ENCODE measurements at regions not wholly inside any gene's neighbourhood (a gene's known extent, or its start where the extent isn't known, plus 50 kb on each side); places are given as distances from the start of the nearest gene placed in this dataset.
A peak's percentile ranks its signal among the peaks of the same experiment; 100 is the strongest.
"Not testable (repeated sequence)": the region's sequence is repeated elsewhere in the genome, so short reads cannot be mapped to it uniquely, and the experiment has no call there.

GRCh38 chr5:87785554-87786335 is 373.0 kb upstream of the CCNH start:
- no peak for DNase-seq (ENCODE audit: low read depth, low spot score)

GRCh38 chr5:87784879-87785495 is 372.3 kb upstream of the CCNH start:
- DNase-seq (ENCODE audit: low read depth, low spot score): no peak

DNA sequence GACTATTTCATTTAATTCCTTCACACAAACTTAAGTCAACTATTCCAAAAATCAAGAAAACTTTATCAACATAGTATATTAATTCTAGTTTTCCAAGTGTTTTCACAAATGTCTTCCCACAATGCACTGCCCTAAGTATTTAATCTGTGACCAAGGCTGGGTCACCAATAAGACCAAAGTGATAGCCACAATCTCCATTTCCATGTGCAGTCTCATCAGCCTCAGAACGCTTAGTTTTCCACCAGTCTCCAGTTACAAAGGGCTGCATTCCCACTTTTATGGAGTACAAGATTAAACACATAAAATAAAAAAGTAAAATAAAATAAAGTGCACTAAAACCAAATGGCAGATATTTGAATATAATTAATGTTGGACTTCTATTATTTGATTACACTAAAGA is 371.6 kb upstream of the CCNH start:
- no peak for DNase-seq (ENCODE audit: low read depth, low spot score)

- no peak for DNase-seq (ENCODE audit: low read depth, low spot score)
Observed at GRCh38 chr5:87782916-87783315, 370.2 kb upstream of the CCNH start.

- DNase-seq (ENCODE audit: low read depth, low spot score): no peak
Observed at GRCh38 chr5:87781976-87782375, 369.2 kb upstream of the CCNH start.

DNA sequence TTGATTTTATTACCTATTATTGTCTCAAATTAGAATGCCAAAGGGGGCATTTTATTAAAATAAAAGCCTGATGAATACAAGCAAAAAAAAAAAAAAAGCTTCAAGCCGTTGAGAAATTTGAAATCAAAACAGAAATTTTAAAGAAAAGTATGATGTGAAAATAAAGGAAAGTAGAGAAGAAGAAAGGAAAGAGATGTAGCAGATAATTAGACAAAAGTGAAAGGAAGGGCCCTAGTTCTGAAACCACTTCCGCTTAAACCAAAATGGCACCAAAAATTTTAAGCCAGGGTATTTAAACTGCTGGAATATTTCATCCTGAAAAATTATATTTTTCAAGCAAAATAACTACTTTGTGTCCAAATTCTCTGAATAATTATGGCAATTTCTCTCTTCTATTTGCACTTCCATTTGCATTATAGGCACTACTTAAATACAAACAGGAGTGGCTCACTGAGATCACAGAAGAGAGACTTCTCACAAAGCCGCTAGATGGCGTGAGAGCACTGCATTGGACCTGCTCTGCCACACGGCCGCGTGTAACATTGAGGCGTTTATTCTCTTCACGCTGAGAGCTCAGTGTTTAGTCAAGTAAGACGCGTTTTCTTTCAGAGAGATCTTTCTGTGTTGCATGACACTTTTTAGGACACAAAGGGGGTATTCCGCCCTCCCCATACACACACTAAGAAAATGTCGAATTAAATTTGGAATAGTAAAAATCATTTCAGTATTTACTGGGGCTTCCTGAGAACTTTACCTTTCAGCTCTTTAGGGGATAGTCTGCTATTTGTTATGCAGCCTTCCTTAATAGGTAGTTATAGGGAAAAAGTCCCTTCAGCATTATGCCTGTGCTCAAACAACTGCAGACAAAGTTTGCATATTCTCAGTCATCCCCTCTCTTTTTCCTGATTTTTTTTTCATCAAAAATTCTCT is 368.4 kb upstream of the CCNH start:
- DNase-seq (ENCODE audit: low read depth, low spot score): peak; percentile 78

- DNase-seq (ENCODE audit: low read depth, low spot score): no peak
Observed at GRCh38 chr5:87778876-87779275, 366.1 kb upstream of the CCNH start.

DNA sequence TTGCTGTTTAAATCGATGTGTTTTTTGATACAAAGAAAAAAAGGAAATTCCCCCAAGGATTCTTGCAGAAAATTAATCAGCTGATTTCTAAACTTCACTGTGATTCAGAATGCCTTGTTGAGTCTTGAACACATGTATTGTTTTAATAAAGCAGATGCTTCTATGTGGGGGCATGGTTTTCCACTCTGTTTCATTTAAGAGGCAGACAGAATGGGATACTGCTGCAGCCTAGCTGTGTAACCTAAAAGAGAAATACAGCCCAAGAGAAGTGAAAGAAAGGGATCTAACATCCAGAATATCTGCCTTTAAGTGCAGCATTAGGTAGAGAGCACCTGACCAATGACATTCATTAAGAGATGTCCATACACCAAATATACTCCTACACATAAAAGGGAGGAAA is 365.1 kb upstream of the CCNH start:
- DNase-seq (ENCODE audit: low read depth, low spot score): no peak

GRCh38 chr5:87776785-87777184 is 364.1 kb upstream of the CCNH start:
- no peak for DNase-seq (ENCODE audit: low read depth, low spot score)

DNA sequence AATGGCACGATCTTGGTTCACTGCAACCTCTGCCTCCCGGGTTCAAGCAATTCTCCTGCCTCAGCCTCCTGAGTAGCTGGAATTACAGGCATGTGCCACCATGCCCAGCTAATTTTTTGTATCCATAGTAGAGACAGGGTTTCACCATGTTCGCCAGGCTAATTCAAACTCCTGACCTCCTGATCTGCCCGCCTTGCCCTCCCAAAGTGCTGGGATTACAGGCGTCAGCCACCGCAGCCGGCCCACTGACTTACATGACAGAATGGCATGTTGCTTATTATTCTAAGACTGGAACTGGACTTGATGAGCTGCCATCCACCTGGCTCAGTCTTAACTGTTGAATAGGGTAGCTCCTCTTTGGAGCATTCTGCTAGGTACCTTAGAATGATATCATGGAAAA is 363.6 kb upstream of the CCNH start:
- DNase-seq (ENCODE audit: low read depth, low spot score): not testable (repeated sequence)

DNA sequence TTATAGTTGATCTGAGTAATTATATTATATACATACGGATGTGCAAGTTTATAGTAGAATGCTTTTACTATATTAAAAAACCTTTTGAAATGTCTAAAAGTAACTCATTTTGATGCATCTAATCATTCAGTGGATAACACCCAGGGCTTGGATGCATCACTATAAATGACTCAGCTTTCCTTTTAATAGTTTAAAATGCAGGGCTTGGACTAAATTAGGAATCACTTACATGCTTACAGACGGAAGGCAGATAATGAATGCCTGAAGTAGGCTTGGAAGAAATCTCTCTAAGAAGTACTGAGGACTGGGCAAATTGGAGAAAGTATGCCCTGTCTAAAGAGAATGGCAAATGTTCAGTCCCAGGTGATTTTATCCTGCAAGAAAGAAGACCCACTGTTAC is 362.5 kb upstream of the CCNH start:
- no peak for DNase-seq (ENCODE audit: low read depth, low spot score)

DNA sequence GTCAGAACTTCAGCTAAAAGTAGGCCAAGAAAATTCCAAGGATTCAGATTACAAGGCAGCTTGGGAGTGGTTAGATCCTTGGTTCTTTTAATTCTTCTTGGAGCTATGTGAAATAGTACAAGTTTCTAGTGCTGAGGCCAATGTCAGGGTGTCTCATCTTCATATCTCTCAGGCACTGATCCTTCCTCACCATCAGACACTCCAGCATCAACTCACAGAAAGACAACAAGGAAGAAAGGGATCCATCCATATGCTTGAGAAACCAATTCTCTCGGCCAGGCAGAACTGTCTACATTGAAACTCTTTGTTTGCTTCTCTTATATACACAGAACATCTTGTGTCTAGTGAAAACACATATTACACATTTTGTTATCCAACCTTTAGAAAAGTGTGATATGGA is 362.1 kb upstream of the CCNH start:
- no peak for DNase-seq (ENCODE audit: low read depth, low spot score)

- no peak for DNase-seq (ENCODE audit: low read depth, low spot score)
Observed at GRCh38 chr5:87770601-87771121, 357.9 kb upstream of the CCNH start.

DNA sequence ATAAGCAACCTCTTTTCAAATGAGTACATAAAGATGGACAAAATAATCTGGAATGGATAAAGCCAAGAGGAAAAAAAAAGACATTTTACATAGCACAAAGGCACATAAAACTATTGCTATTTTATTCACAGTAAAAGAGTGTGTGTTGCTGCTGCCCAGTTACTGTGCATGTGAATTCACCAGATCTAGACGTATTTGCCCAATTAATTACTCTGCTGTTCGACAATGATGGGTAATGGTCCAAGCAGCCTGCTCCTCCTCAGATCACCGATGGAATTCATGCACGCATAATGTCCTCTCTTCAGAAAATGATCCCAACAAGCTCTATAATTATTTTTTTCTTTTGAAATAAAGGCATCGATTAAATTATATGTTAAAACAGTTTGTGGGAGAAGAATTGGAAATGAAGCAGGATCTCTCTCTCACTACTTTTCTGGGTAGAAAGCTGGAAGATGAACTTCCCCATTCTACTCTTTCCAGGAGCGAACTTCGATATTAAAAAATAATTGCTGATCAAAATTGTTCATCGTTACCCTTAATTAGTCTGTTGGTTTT is 357.4 kb upstream of the CCNH start:
- DNase-seq (ENCODE audit: low read depth, low spot score): no peak

DNA sequence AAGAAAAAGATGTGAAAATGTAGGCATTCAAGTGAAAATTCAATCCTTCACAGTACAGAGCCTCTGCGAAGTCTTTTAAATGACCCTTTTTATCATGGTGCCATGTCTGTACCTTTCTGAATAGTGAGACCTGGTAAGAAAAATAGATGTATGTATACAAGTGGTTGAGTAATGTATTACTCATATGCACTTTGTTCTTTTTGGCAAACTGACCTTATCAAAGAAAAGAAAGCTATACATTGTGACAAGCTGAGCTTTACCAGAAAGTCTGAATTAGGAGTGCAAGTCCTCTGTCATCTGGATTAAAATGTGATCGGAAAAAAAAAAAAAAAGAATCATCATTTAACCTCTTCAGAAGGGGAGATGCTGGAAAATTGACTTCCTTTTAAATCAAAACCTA is 356.4 kb upstream of the CCNH start:
- DNase-seq (ENCODE audit: low read depth, low spot score): no peak

- no peak for DNase-seq (ENCODE audit: low read depth, low spot score)
Observed at GRCh38 chr5:87768190-87768589, 355.5 kb upstream of the CCNH start.

GRCh38 chr5:87765009-87765408 is 352.3 kb upstream of the CCNH start:
- DNase-seq (ENCODE audit: low read depth, low spot score): no peak

DNA sequence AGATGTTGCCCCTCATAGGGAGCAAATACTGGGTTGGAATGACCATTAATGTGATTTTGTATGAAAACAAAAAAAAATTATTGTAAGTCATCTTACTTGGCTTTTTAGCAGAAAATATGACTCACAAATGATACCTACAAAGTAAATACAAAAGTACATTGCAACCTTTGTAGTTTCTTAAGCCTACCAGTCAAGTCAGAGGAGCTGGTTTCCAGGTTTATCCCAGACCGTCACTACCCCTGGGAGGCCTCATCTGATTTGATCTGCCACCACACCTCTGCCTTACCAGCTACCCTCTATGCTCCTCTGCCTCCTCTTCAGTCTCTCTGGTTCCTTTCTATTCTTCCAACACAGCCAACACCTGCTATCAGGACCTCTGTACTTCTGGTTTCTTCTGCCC is 349.9 kb upstream of the CCNH start:
- no peak for DNase-seq (ENCODE audit: low read depth, low spot score)

- no peak for DNase-seq (ENCODE audit: low read depth, low spot score)
Observed at GRCh38 chr5:87756951-87757350, 344.2 kb upstream of the CCNH start.

- no peak for DNase-seq (ENCODE audit: low read depth, low spot score)
Observed at GRCh38 chr5:87755360-87755759, 342.6 kb upstream of the CCNH start.

GRCh38 chr5:87754009-87754757 is 341.5 kb upstream of the CCNH start:
- DNase-seq (ENCODE audit: low read depth, low spot score): no peak
